H1 (cell line): ENCODE measurements at regions not wholly inside any gene's neighbourhood (a gene's known extent, or its start where the extent isn't known, plus 50 kb on each side); places are given as distances from the start of the nearest gene placed in this dataset.

Experiments
- CTCF ChIA-PET: fragments of 300-600 bp; sonication (Branson Sonifier 250); formaldehyde crosslinking; loops from one replicate; lab custom pipeline; 2021; ENCODE audit not compliant: partially characterized antibody; lab: Charles Lee
- POLR2A ChIA-PET: fragments of 300-600 bp; sonication (Branson Sonifier 250); formaldehyde crosslinking; loops from one replicate; lab custom pipeline; 2021; ENCODE audit warnings: inconsistent platforms; ENCODE audit not compliant: partially characterized antibody; lab: Charles Lee
- DNase-seq, 2 experiments: peaks; one replicate each; pipeline versions ENCODE4 v3.0.0 to v3.0.0-alpha.2; 2010 to 2022; ENCODE audit warnings: low spot score in 2 of 2, low read depth in 1 of 2, mixed read lengths in 1 of 2
- FAIRE-seq: peaks from 2 replicates; lab custom pipeline; 2011; peaks lifted over from hg19 to GRCh38; lab: Jason Lieb, UNC
- H2AFZ ChIP-seq: 2 replicates; pipeline ENCODE4 v1.8.1; 2012; ENCODE audit warnings: low read length, inconsistent platforms
- H2AK5ac ChIP-seq: 2 replicates; pipeline ENCODE4 v1.6.1; 2013; ENCODE audit warnings: low read depth, low read length
- H2BK120ac ChIP-seq: replicated peaks from 2 replicates; pipeline ENCODE3; 2013; ENCODE audit warnings: low read depth, low read length, inconsistent platforms
- H2BK12ac ChIP-seq: 2 replicates; pipeline ENCODE4 v1.6.1; 2013; ENCODE audit warnings: low read depth, low read length
- H2BK15ac ChIP-seq: 2 replicates; pipeline ENCODE4 v1.6.1; 2013; ENCODE audit warnings: low read length
- H2BK20ac ChIP-seq: 2 replicates; pipeline ENCODE4 v1.6.1; 2013; ENCODE audit warnings: low read length
- H2BK5ac ChIP-seq: 2 replicates; pipeline ENCODE4 v1.6.1; 2013; ENCODE audit warnings: low read depth, low read length
- H3K14ac ChIP-seq: 2 replicates; pipeline ENCODE4 v1.6.1; 2013; ENCODE audit warnings: inconsistent platforms; ENCODE audit not compliant: insufficient read length
- H3K18ac ChIP-seq: 2 replicates; pipeline ENCODE4 v1.6.1; 2013; ENCODE audit warnings: low read length; ENCODE audit errors: extremely low read depth
- H3K23ac ChIP-seq: 2 replicates; pipeline ENCODE4 v1.6.1; 2013; ENCODE audit warnings: inconsistent platforms; ENCODE audit not compliant: insufficient read length
- H3K23me2 ChIP-seq: 2 replicates; pipeline ENCODE4 v1.6.1; 2013; ENCODE audit warnings: low read depth, low read length
- H3K27ac ChIP-seq: 2 replicates; pipeline ENCODE4 v1.6.1; 2011; ENCODE audit warnings: low read depth, low read length, inconsistent platforms
- H3K27me3 ChIP-seq, 4 experiments: replicated peaks in 1 of 4; 1 replicate in 1 of 4; 2 replicates in 3 of 4; pipeline versions ENCODE4 v1.6.1 to v1.8.1; 2011 to 2013; ENCODE audit warnings: low read length in 3 of 4, mild to moderate bottlenecking in 3 of 4, inconsistent platforms in 2 of 4, mixed read lengths in 2 of 4, moderate library complexity in 1 of 4; ENCODE audit not compliant: control insufficient read depth in 3 of 4, insufficient read depth in 3 of 4; ENCODE audit errors: extremely low read depth in 1 of 4
- H3K36me3 ChIP-seq, 4 experiments: 2 replicates each; pipeline versions ENCODE4 v1.6.1 to v1.8.1; 2011 to 2013; ENCODE audit warnings: mild to moderate bottlenecking in 4 of 4, low read length in 3 of 4, moderate library complexity in 2 of 4, control low read depth in 1 of 4, inconsistent platforms in 1 of 4; ENCODE audit not compliant: insufficient read depth in 4 of 4, control insufficient read depth in 2 of 4
- H3K4ac ChIP-seq: replicated peaks from 2 replicates; pipeline ENCODE3; 2013; ENCODE audit warnings: low read length, low read depth, mixed read lengths, inconsistent platforms; ENCODE audit not compliant: insufficient read length
- H3K4me1 ChIP-seq, 4 experiments: replicated peaks in 1 of 4; 1 replicate in 1 of 4; 2 replicates in 3 of 4; pipeline versions ENCODE4 v1.6.1 to v1.8.1; 2011 to 2013; ENCODE audit warnings: low read length in 3 of 4, inconsistent platforms in 2 of 4, mixed read lengths in 1 of 4; ENCODE audit not compliant: insufficient read depth in 4 of 4, control insufficient read depth in 3 of 4
- H3K4me2 ChIP-seq, 2 experiments: 2 replicates each; pipeline versions ENCODE4 v1.6.1 to v1.8.1; 2011 to 2013; ENCODE audit warnings: low read depth in 2 of 2, low read length in 2 of 2, control low read depth in 1 of 2, inconsistent platforms in 1 of 2, mild to moderate bottlenecking in 1 of 2; ENCODE audit not compliant: insufficient read depth in 1 of 2
- H3K4me3 ChIP-seq, 4 experiments: fragments of 200-600, 300-600 bp in 1 of 4; sonication (generic), shearing (Covaris generic), sonication (Bioruptor Twin) in 1 of 4; 2 replicates each; pipeline versions ENCODE4 v1.5.1 to v1.8.1; 2011 to 2016; ENCODE audit warnings: low read length in 4 of 4, low read depth in 3 of 4, control low read depth in 2 of 4, inconsistent platforms in 2 of 4, mild to moderate bottlenecking in 2 of 4, mixed read lengths in 1 of 4, moderate library complexity in 1 of 4; ENCODE audit not compliant: insufficient read depth in 2 of 4; ENCODE audit errors: extremely low read depth in 1 of 4
- H3K56ac ChIP-seq: replicated peaks from 2 replicates; pipeline ENCODE3; 2013; ENCODE audit warnings: low read depth, mild to moderate bottlenecking, mixed read lengths, low read length, inconsistent platforms; ENCODE audit not compliant: insufficient read length
- H3K79me1 ChIP-seq: 2 replicates; pipeline ENCODE4 v1.6.1; 2013; ENCODE audit warnings: low read depth, low read length, control low read depth
- H3K79me2 ChIP-seq, 2 experiments: 2 replicates each; pipeline versions ENCODE4 v1.6.1 to v1.8.1; 2012 to 2013; ENCODE audit warnings: low read length in 2 of 2, mild to moderate bottlenecking in 2 of 2, inconsistent platforms in 1 of 2; ENCODE audit not compliant: insufficient read depth in 2 of 2, control insufficient read depth in 1 of 2
- H3K9ac ChIP-seq, 4 experiments: replicated peaks in 1 of 4; 1 replicate in 1 of 4; 2 replicates in 3 of 4; pipeline versions ENCODE4 v1.6.1 to v1.8.1; 2011 to 2013; ENCODE audit warnings: low read depth in 3 of 4, low read length in 3 of 4, control low read depth in 2 of 4, mild to moderate bottlenecking in 2 of 4, moderate library complexity in 2 of 4, inconsistent platforms in 1 of 4; ENCODE audit errors: extremely low read depth in 1 of 4
- H3K9me3 ChIP-seq, 2 experiments: 2 replicates each; pipeline versions ENCODE4 v1.6.1 to v1.8.1; 2012 to 2013; ENCODE audit warnings: mild to moderate bottlenecking in 2 of 2, moderate library complexity in 2 of 2, control low read depth in 1 of 2, inconsistent platforms in 1 of 2, low read depth in 1 of 2, low read length in 1 of 2, mixed read lengths in 1 of 2; ENCODE audit not compliant: insufficient read depth in 2 of 2
- H4K20me1 ChIP-seq, 2 experiments: replicated peaks in 1 of 2; 2 replicates each; pipeline versions ENCODE3 to v1.8.1; 2011 to 2013; ENCODE audit warnings: inconsistent platforms in 2 of 2, low read length in 2 of 2, mild to moderate bottlenecking in 1 of 2; ENCODE audit not compliant: insufficient read depth in 2 of 2, control insufficient read depth in 1 of 2
- H4K5ac ChIP-seq: 2 replicates; pipeline ENCODE4 v1.6.1; 2013; ENCODE audit warnings: low read length, low read depth, mixed read lengths, inconsistent platforms; ENCODE audit not compliant: insufficient read length
- H4K8ac ChIP-seq: 2 replicates; pipeline ENCODE4 v1.8.0; 2013; ENCODE audit warnings: mild to moderate bottlenecking, moderate library complexity, low read length, inconsistent platforms; ENCODE audit not compliant: insufficient read depth; ENCODE audit errors: extremely low read depth
- H4K91ac ChIP-seq: replicated peaks from 2 replicates; pipeline ENCODE3; 2013; ENCODE audit warnings: low read length, mixed read lengths, inconsistent platforms; ENCODE audit not compliant: insufficient read length
- CBX8 ChIP-seq: fragments of 300-800, 300-1000 bp; sonication (generic); IDR thresholded peaks from 2 replicates; pipeline ENCODE4 v1.7.1; 2016; ENCODE audit warnings: low read depth, low read length, borderline replicate concordance
- CHD1 ChIP-seq: IDR thresholded peaks from 2 replicates; pipeline ENCODE4 v1.6.1; 2012; ENCODE audit warnings: low read depth, low read length, improper control_type of control experiment
- EGR1 ChIP-seq: IDR thresholded peaks from 2 replicates; pipeline ENCODE4 v1.6.1; 2011; ENCODE audit warnings: low read depth, low read length, borderline replicate concordance
- HDAC2 ChIP-seq, 2 experiments: fragments of 300-600 bp in 1 of 2; sonication (generic) in 1 of 2; IDR thresholded peaks; 2 replicates each; pipeline ENCODE4 v1.6.1; 2011 to 2012; ENCODE audit warnings: low read depth in 2 of 2, low read length in 2 of 2, mild to moderate bottlenecking in 2 of 2, moderate library complexity in 2 of 2, borderline replicate concordance in 1 of 2, inconsistent platforms in 1 of 2
- HDAC6 ChIP-seq: IDR thresholded peaks from one replicate; pipeline ENCODE4 v1.7.1; 2012; ENCODE audit warnings: low read depth, mild to moderate bottlenecking, inconsistent platforms, low read length, moderate library complexity
- RFX5 ChIP-seq: IDR thresholded peaks from 2 replicates; pipeline ENCODE4 v1.6.1; 2011; ENCODE audit warnings: low read depth, low read length, improper control_type of control experiment, borderline replicate concordance
- SRF ChIP-seq: IDR thresholded peaks from 2 replicates; pipeline ENCODE4 v1.6.1; 2011; ENCODE audit warnings: mild to moderate bottlenecking, low read depth, low read length, moderate library complexity
- SUZ12 ChIP-seq: fragments of 200-600 bp; sonication (generic); IDR thresholded peaks from 2 replicates; pipeline ENCODE4 v1.6.1; 2012; ENCODE audit warnings: mild to moderate bottlenecking, inconsistent platforms, low read length, moderate library complexity, mixed read lengths
- TBP ChIP-seq: IDR thresholded peaks from 2 replicates; pipeline ENCODE4 v1.6.1; 2011; ENCODE audit warnings: low read depth, low read length, improper control_type of control experiment
- TCF12 ChIP-seq: IDR thresholded peaks from 2 replicates; pipeline ENCODE4 v1.6.1; 2011; ENCODE audit warnings: low read depth, mild to moderate bottlenecking, low read length
- WGBS, 2 experiments: shearing (Covaris generic) in 1 of 2; methylation state at CpG; one replicate each; pipeline versions ENCODE4 v1.1.6 to v1.1.7; 2013 to 2015; ENCODE audit warnings: low lambda C conversion rate in 2 of 2, mixed read lengths in 2 of 2, inconsistent platforms in 1 of 2, low coverage in 1 of 2, missing lambda C conversion rate in 1 of 2; ENCODE audit not compliant: insufficient replicate concordance in 2 of 2, insufficient coverage in 1 of 2, insufficient read length in 1 of 2; ENCODE audit errors: extremely low coverage in 1 of 2, missing lambda C conversion rate in 1 of 2; 5-methylcytosine and 5-hydroxymethylcytosine counted together
- TF ChIP-seq, protein P1 (sequence below): IDR thresholded peaks from 2 replicates; pipeline ENCODE4 v1.6.1; 2011; ENCODE audit warnings: low read depth, mild to moderate bottlenecking, low read length; ENCODE audit not compliant: insufficient read depth

DNA sequence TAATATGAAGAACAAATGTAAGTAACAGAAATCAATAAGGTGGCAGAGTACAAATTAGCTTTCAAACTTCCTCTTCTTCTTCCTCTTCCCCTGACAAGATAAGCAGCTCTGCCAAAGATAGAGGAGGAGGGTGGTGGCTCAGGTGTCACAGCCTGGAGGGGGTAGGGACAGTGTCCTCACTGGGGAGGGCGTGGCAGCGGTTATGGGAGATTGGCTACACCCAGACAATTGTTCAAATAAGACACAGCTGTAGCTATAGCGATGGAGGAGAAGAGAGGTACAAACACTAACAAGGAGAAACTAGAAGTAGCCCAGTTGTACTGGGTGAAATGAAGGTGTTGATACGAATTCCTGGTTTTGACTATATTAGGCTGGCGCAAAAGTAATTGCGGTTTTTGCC, 198.5 kb downstream of the TBXT start:
- Histone ChIP-seq H4K8ac (no peak overlapping the region), H3K79me2 (no peaks in the 10 kb centered on the region), H3K4me3 (no peak overlapping the region), H3K4ac (no peak overlapping the region), H3K23me2 (peaks cover 3% of the 10 kb centered on the region; the same call in 1 of the 2 replicates), H3K23ac (no peak overlapping the region), H2AK5ac (no peak overlapping the region), H3K79me1 (no peaks in the 10 kb centered on the region), H2BK5ac (no peak overlapping the region), H2AFZ (no peak overlapping the region), H3K36me3 (no peaks in the 10 kb centered on the region), H3K9ac (no peak overlapping the region), H4K20me1 (no peaks in the 10 kb centered on the region), H3K27ac (no peak overlapping the region), H3K18ac (no peak overlapping the region), H4K91ac (no peak overlapping the region), H2BK15ac (no peak overlapping the region), H3K56ac (no peak overlapping the region), H2BK20ac (no peak overlapping the region), H3K4me1 (no peaks in the 10 kb centered on the region), H2BK120ac (no peak overlapping the region), H3K4me2 (no peak overlapping the region), H3K9me3 (no peaks in the 10 kb centered on the region), H3K14ac (no peak overlapping the region), H2BK12ac (no peak overlapping the region), H3K27me3 (no peaks in the 10 kb centered on the region), H4K5ac (no peak overlapping the region)
- POLR2A ChIA-PET = interaction anchor here (1.2 kb wide), 1 partner anchor 18 kb away, joined by 3 read pairs; no protein-coding TSS in a partner anchor
- 94% methylated on average over 6 of the region's 6 CpGs; no CpG with 5 or more reads in 1 of the 2 experiments for WGBS, 2 experiments
- TF ChIP-seq HDAC6 (no peak), HDAC2 (IDR thresholded peaks at IDR 0.05; ENCODE audit: borderline replicate concordance in 1 of 2, low read depth in 2 of 2, low read length in 2 of 2) (no peak), TCF12 (no peak), TBP (no peak), CHD1 (no peak), SRF (no peak), CBX8 (no peak), EGR1 (no peak), RFX5 (no peak), SUZ12 (no peak)
- TF ChIP-seq, protein P1, sequence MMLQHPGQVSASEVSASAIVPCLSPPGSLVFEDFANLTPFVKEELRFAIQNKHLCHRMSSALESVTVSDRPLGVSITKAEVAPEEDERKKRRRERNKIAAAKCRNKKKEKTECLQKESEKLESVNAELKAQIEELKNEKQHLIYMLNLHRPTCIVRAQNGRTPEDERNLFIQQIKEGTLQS = no peak
- CTCF ChIA-PET = interaction anchor here (0.8 kb wide), 1 partner anchor 79 kb away, joined by 3 read pairs; no protein-coding TSS in a partner anchor
- DNase-seq (no peak), FAIRE-seq (no peak)
